ENCODE measurements at regions not wholly inside any gene's neighbourhood (a gene's known extent, or its start where the extent isn't known, plus 50 kb on each side); places are given as distances from the start of the nearest gene placed in this dataset.

- Histone ChIP-seq H3K27me3 (ENCODE audit: control insufficient read depth in 2 of 2, insufficient read depth in 2 of 2, low read length in 2 of 2) (no peaks in the 10 kb centered on the region), H3K4me3 (replicated peaks in 1 of 3; ENCODE audit: insufficient read depth in 1 of 3, low read depth in 1 of 3, low read length in 3 of 3) (no peak overlapping the region), H2AFZ (ENCODE audit: low read depth, low read length) (no peak overlapping the region), H3K79me2 (ENCODE audit: control insufficient read depth, insufficient read depth, low read length) (no peaks in the 10 kb centered on the region), H3K27ac (ENCODE audit: insufficient read depth, low read depth, low read length) (no peak overlapping the region), H3K4me2 (ENCODE audit: insufficient read depth, low read length) (no peak overlapping the region), H3K9me3 (replicated peaks; ENCODE audit: control insufficient read depth, insufficient read depth, low read length) (no peaks in the 10 kb centered on the region), H3K4me1 (ENCODE audit: control insufficient read depth, extremely low read depth, insufficient read depth, low read length) (no peaks in the 10 kb centered on the region), H3K9ac (replicated peaks; ENCODE audit: extremely low read depth, insufficient read depth, low read length) (no peak overlapping the region), H3K36me3 (ENCODE audit: control insufficient read depth in 2 of 2, extremely low read depth in 1 of 2, insufficient read depth in 2 of 2, low read length in 2 of 2) (no peaks in the 10 kb centered on the region), H3K9me1 (replicated peaks; ENCODE audit: control insufficient read depth, extremely low read depth, insufficient read depth, low read length) (no peaks in the 10 kb centered on the region), H4K20me1 (replicated peaks; ENCODE audit: control insufficient read depth, extremely low read depth, insufficient read depth, low read length) (no peaks in the 10 kb centered on the region)
- TF ChIP-seq EZH2 (IDR thresholded peaks at IDR 0.05; ENCODE audit: borderline replicate concordance, low read depth, low read length, severe bottlenecking) (no peak), MYC (IDR thresholded peaks at IDR 0.05; ENCODE audit: low read depth, low read length) (no peak), CTCF (IDR thresholded peaks at IDR 0.05; ENCODE audit: extremely low read depth in 1 of 2, insufficient read depth in 1 of 2, low read depth in 1 of 2, low read length in 2 of 2) (no peak), MAX (IDR thresholded peaks at IDR 0.05; ENCODE audit: insufficient read depth, insufficient read length) (no peak)
- dilution Hi-C loops (cut with MboI; ENCODE audit: extremely low pct_ligation_motif_present, low sequenced_read_pairs) (loop anchor here (25.0 kb wide), 1 partner anchor 326 kb away; no protein-coding TSS in a partner anchor), intact Hi-C loops (cut with micrococcal nuclease) (no loop called here)
- BruUV-seq (replicated peaks) = no TSS peak
- FAIRE-seq (no peak), DNase-seq (ENCODE audit: low read depth, low spot score) (no peak)
- ChIA-PET POLR2A (no interaction called here), CTCF (no interaction called here)
Observed at GRCh38 chr11:128310676-128311445, 276.5 kb downstream of the ETS1 start.

- H3K36me3 ChIP-seq (ENCODE audit: control insufficient read depth in 2 of 2, extremely low read depth in 1 of 2, insufficient read depth in 2 of 2, low read length in 2 of 2) = no peaks in the 10 kb centered on the region
- H3K4me1 ChIP-seq (ENCODE audit: control insufficient read depth, extremely low read depth, insufficient read depth, low read length) = no peaks in the 10 kb centered on the region
- POLR2A ChIA-PET = no interaction called here
- CTCF ChIA-PET = no interaction called here
- H3K4me2 ChIP-seq (ENCODE audit: insufficient read depth, low read length) = no peak overlapping the region
- H3K9ac ChIP-seq (replicated peaks; ENCODE audit: extremely low read depth, insufficient read depth, low read length) = no peak overlapping the region
- dilution Hi-C loops (cut with MboI; ENCODE audit: extremely low pct_ligation_motif_present, low sequenced_read_pairs) (loop anchor here (25.0 kb wide), 1 partner anchor 327 kb away; no protein-coding TSS in a partner anchor), intact Hi-C loops (cut with micrococcal nuclease) (no loop called here)
- TF ChIP-seq CTCF (IDR thresholded peaks at IDR 0.05; ENCODE audit: extremely low read depth in 1 of 2, insufficient read depth in 1 of 2, low read depth in 1 of 2, low read length in 2 of 2) = no peak
- no peak for TF ChIP-seq GATA2 (IDR thresholded peaks at IDR 0.05; ENCODE audit: insufficient read depth, insufficient read length, low read depth, low read length)
- no peak for TF ChIP-seq POLR2AphosphoS5 (IDR thresholded peaks at IDR 0.05; ENCODE audit: insufficient read depth, low read depth, low read length)
- TF ChIP-seq EZH2 (IDR thresholded peaks at IDR 0.05; ENCODE audit: borderline replicate concordance, low read depth, low read length, severe bottlenecking) = no peak
- TF ChIP-seq JUN (IDR thresholded peaks at IDR 0.05; ENCODE audit: borderline replicate concordance, insufficient read depth, insufficient read length, low read depth) = no peak
- TF ChIP-seq MYC (IDR thresholded peaks at IDR 0.05; ENCODE audit: low read depth, low read length) = no peak
- H4K20me1 ChIP-seq (replicated peaks; ENCODE audit: control insufficient read depth, extremely low read depth, insufficient read depth, low read length) = no peaks in the 10 kb centered on the region
- FAIRE-seq (no peak), DNase-seq (ENCODE audit: low read depth, low spot score) (no peak)
- BruUV-seq (replicated peaks) = no TSS peak
- no peaks in the 10 kb centered on the region for H3K79me2 ChIP-seq (ENCODE audit: control insufficient read depth, insufficient read depth, low read length)
- no peak overlapping the region for H3K4me3 ChIP-seq (replicated peaks in 1 of 3; ENCODE audit: insufficient read depth in 1 of 3, low read depth in 1 of 3, low read length in 3 of 3)
- no peak overlapping the region for H3K27ac ChIP-seq (ENCODE audit: insufficient read depth, low read depth, low read length)
- H3K9me1 ChIP-seq (replicated peaks; ENCODE audit: control insufficient read depth, extremely low read depth, insufficient read depth, low read length) = no peaks in the 10 kb centered on the region
- no peak overlapping the region for H2AFZ ChIP-seq (ENCODE audit: low read depth, low read length)
- H3K9me3 ChIP-seq (replicated peaks; ENCODE audit: control insufficient read depth, insufficient read depth, low read length) = no peaks in the 10 kb centered on the region
- no peaks in the 10 kb centered on the region for H3K27me3 ChIP-seq (ENCODE audit: control insufficient read depth in 2 of 2, insufficient read depth in 2 of 2, low read length in 2 of 2)
Observed at GRCh38 chr11:128310005-128310404, 277.4 kb downstream of the ETS1 start.

All from endothelial cell of umbilical vein (primary cell).